Calu3 (cell line): ENCODE measurements at regions not wholly inside any gene's neighbourhood (a gene's known extent, or its start where the extent isn't known, plus 50 kb on each side); places are given as distances from the start of the nearest gene placed in this dataset.
"Not testable (repeated sequence)": the region's sequence is repeated elsewhere in the genome, so short reads cannot be mapped to it uniquely, and the experiment has no call there.

Experiments used
- BruUV-seq: library from RNA; stranded (reverse); fragments of 400-500 nt; replicated peaks from 2 replicates; lab custom pipeline; 2021; lab: Mats Ljungman, UMichigan
- CTCF ChIA-PET: fragments of 300-600 bp; sonication (Branson Sonifier 250); formaldehyde crosslinking; loops from one replicate; lab custom pipeline; 2022; ENCODE audit warnings: antibody characterized with exemption; lab: Charles Lee
- DNase-seq: peaks from one replicate; pipeline ENCODE4 v3.0.0; 2022
- H3K27ac Mint-ChIP-seq: one replicate; pipeline ENCODE4 v1.8.0; 2022; ENCODE audit warnings: mixed read lengths; ENCODE audit not compliant: unreplicated experiment
- H3K27me3 Mint-ChIP-seq: one replicate; pipeline ENCODE4 v1.8.0; 2022; ENCODE audit warnings: mixed read lengths; ENCODE audit not compliant: unreplicated experiment
- H3K36me3 Mint-ChIP-seq: one replicate; pipeline ENCODE4 v1.8.0; 2022; ENCODE audit warnings: mild to moderate bottlenecking, moderate library complexity, mixed read lengths; ENCODE audit not compliant: insufficient read depth, unreplicated experiment
- H3K4me1 Mint-ChIP-seq: one replicate; pipeline ENCODE4 v1.8.0; 2022; ENCODE audit warnings: mild to moderate bottlenecking, low read depth, mixed read lengths; ENCODE audit not compliant: unreplicated experiment
- H3K4me3 Mint-ChIP-seq: one replicate; pipeline ENCODE4 v1.8.0; 2022; ENCODE audit warnings: mild to moderate bottlenecking, low read depth, moderate library complexity, mixed read lengths; ENCODE audit not compliant: unreplicated experiment
- H3K9me3 Mint-ChIP-seq: one replicate; pipeline ENCODE4 v1.8.0; 2022; ENCODE audit warnings: low read depth, mixed read lengths; ENCODE audit not compliant: unreplicated experiment
- CTCF ChIP-seq: fragments of 200-600 bp; IDR thresholded peaks from one replicate; pipeline ENCODE4 v1.8.0; 2022; ENCODE audit warnings: antibody characterized with exemption; ENCODE audit not compliant: unreplicated experiment
- intact Hi-C: fragments of 100-400 bp; cut with micrococcal nuclease; formaldehyde crosslinking; loops from one replicate; pipeline ENCODE4 v1.10.0; 2022; ENCODE audit not compliant: unreplicated experiment

- no peaks in the 10 kb centered on the region for H3K27me3 Mint-ChIP-seq
- DNase-seq = no peak
- no TSS peak for BruUV-seq
- H3K4me1 Mint-ChIP-seq = no peaks in the 10 kb centered on the region
- no peak for TF ChIP-seq CTCF
- intact Hi-C loops = no loop called here
- no peak overlapping the region for H3K27ac Mint-ChIP-seq
- no peak overlapping the region for H3K4me3 Mint-ChIP-seq
- H3K36me3 Mint-ChIP-seq = no peaks in the 10 kb centered on the region
- H3K9me3 Mint-ChIP-seq = peaks cover 15% of the 10 kb centered on the region
- CTCF ChIA-PET = no interaction called here
These were observed 1113.1 kb downstream of the STIM2 start for GRCh38 chr4:27973700-27974099.

- no peaks in the 10 kb centered on the region for H3K27me3 Mint-ChIP-seq
- no peak overlapping the region for H3K4me3 Mint-ChIP-seq
- BruUV-seq = no TSS peak
- H3K27ac Mint-ChIP-seq = no peak overlapping the region
- intact Hi-C loops = no loop called here
- no peaks in the 10 kb centered on the region for H3K4me1 Mint-ChIP-seq
- no peak for TF ChIP-seq CTCF
- H3K9me3 Mint-ChIP-seq = peaks cover 20% of the 10 kb centered on the region
- DNase-seq = no peak
- CTCF ChIA-PET = no interaction called here
- H3K36me3 Mint-ChIP-seq = no peaks in the 10 kb centered on the region
These were observed 1113.7 kb downstream of the STIM2 start for GRCh38 chr4:27974339-27974738.

- not testable (repeated sequence) for BruUV-seq, H3K36me3 Mint-ChIP-seq
These were observed 1114.2 kb downstream of the STIM2 start for GRCh38 chr4:27974881-27975280.

GRCh38 chr4:27978427-27979109, 1117.9 kb downstream of the STIM2 start:
- H3K9me3 Mint-ChIP-seq = peaks cover 23% of the 10 kb centered on the region
- DNase-seq, H3K36me3 Mint-ChIP-seq, H3K27me3 Mint-ChIP-seq, CTCF ChIA-PET, intact Hi-C loops, H3K27ac Mint-ChIP-seq, H3K4me3 Mint-ChIP-seq, BruUV-seq, H3K4me1 Mint-ChIP-seq: not testable (repeated sequence)

More at GRCh38 chr4:27974881-27975280, 1114.2 kb downstream of the STIM2 start:
- H3K27ac Mint-ChIP-seq, DNase-seq, CTCF ChIA-PET, H3K4me3 Mint-ChIP-seq, H3K27me3 Mint-ChIP-seq, intact Hi-C loops, H3K4me1 Mint-ChIP-seq: not testable (repeated sequence)
- peaks cover 24% of the 10 kb centered on the region for H3K9me3 Mint-ChIP-seq

GRCh38 chr4:27985522-27985921, 1124.9 kb downstream of the STIM2 start:
- intact Hi-C loops = no loop called here
- BruUV-seq = no TSS peak
- H3K27ac Mint-ChIP-seq = no peak overlapping the region

More at GRCh38 chr4:27985522-27985921, 1124.9 kb downstream of the STIM2 start:
- Mint-ChIP-seq H3K27me3 (no peaks in the 10 kb centered on the region), H3K9me3 (no peaks in the 10 kb centered on the region), H3K4me1 (no peaks in the 10 kb centered on the region), H3K4me3 (no peak overlapping the region), H3K36me3 (no peaks in the 10 kb centered on the region)
- no peak for DNase-seq
- CTCF ChIA-PET = no interaction called here
- TF ChIP-seq CTCF = no peak
